IPS-15b (cell line): ENCODE measurements at regions not wholly inside any gene's neighbourhood (a gene's known extent, or its start where the extent isn't known, plus 50 kb on each side); places are given as distances from the start of the nearest gene placed in this dataset.
"Not testable (repeated sequence)": the region's sequence is repeated elsewhere in the genome, so short reads cannot be mapped to it uniquely, and the experiment has no call there.

ENCODE experiments used
- H3K27me3 ChIP-seq: one replicate; pipeline ENCODE4 v1.6.1; 2013; ENCODE audit warnings: low read length; ENCODE audit not compliant: control insufficient read depth, insufficient read depth
- H3K36me3 ChIP-seq: one replicate; pipeline ENCODE4 v1.6.1; 2013; ENCODE audit warnings: low read length; ENCODE audit not compliant: control insufficient read depth, insufficient read depth
- H3K4me1 ChIP-seq: one replicate; pipeline ENCODE4 v1.6.1; 2013; ENCODE audit warnings: mild to moderate bottlenecking, low read length; ENCODE audit not compliant: control insufficient read depth, insufficient read depth
- H3K4me3 ChIP-seq: one replicate; pipeline ENCODE4 v1.5.1; 2013; ENCODE audit warnings: low read depth, low read length
- H3K9ac ChIP-seq: one replicate; pipeline ENCODE4 v1.6.1; 2013; ENCODE audit warnings: low read depth, mild to moderate bottlenecking, low read length
- H3K9me3 ChIP-seq: one replicate; pipeline ENCODE4 v1.6.1; 2013; ENCODE audit warnings: mild to moderate bottlenecking, low read length; ENCODE audit not compliant: control insufficient read depth, insufficient read depth

- Histone ChIP-seq H3K4me3 (no peak overlapping the region), H3K9me3 (no peaks in the 10 kb centered on the region), H3K36me3 (no peaks in the 10 kb centered on the region), H3K27me3 (no peaks in the 10 kb centered on the region), H3K9ac (no peak overlapping the region), H3K4me1 (no peaks in the 10 kb centered on the region)
Measured at GRCh38 chr2:138382672-138383071, 118.9 kb upstream of the SPOPL start.

GRCh38 chr2:138386191-138386590 lies 115.4 kb upstream of the SPOPL start:
- H3K4me1 ChIP-seq, H3K4me3 ChIP-seq, H3K36me3 ChIP-seq, H3K9me3 ChIP-seq, H3K9ac ChIP-seq, H3K27me3 ChIP-seq: not testable (repeated sequence)

GRCh38 chr2:138389063-138389462 lies 112.5 kb upstream of the SPOPL start:
- Histone ChIP-seq H3K9ac (no peak overlapping the region), H3K9me3 (no peaks in the 10 kb centered on the region), H3K4me1 (no peaks in the 10 kb centered on the region), H3K36me3 (no peaks in the 10 kb centered on the region), H3K4me3 (no peak overlapping the region), H3K27me3 (no peaks in the 10 kb centered on the region)

- H3K27me3 ChIP-seq = no peaks in the 10 kb centered on the region
- H3K36me3 ChIP-seq = no peaks in the 10 kb centered on the region
- H3K9ac ChIP-seq = no peak overlapping the region
- no peaks in the 10 kb centered on the region for H3K4me1 ChIP-seq
- no peak overlapping the region for H3K4me3 ChIP-seq
- no peaks in the 10 kb centered on the region for H3K9me3 ChIP-seq
Measured at GRCh38 chr2:138390316-138390945, 111.1 kb upstream of the SPOPL start.

GRCh38 chr2:138391946-138392345 lies 109.6 kb upstream of the SPOPL start:
- no peaks in the 10 kb centered on the region for H3K36me3 ChIP-seq

GRCh38 chr2:138395565-138396306 lies 105.8 kb upstream of the SPOPL start:
- Histone ChIP-seq H3K4me1 (no peaks in the 10 kb centered on the region), H3K36me3 (no peaks in the 10 kb centered on the region), H3K4me3 (no peak overlapping the region), H3K27me3 (no peaks in the 10 kb centered on the region), H3K9ac (no peak overlapping the region), H3K9me3 (no peaks in the 10 kb centered on the region)

More at GRCh38 chr2:138391946-138392345, 109.6 kb upstream of the SPOPL start:
- Histone ChIP-seq H3K27me3 (no peaks in the 10 kb centered on the region), H3K4me1 (no peaks in the 10 kb centered on the region), H3K9me3 (no peaks in the 10 kb centered on the region), H3K9ac (no peak overlapping the region), H3K4me3 (no peak overlapping the region)

- H3K4me3 ChIP-seq = no peak overlapping the region
- H3K9ac ChIP-seq = no peak overlapping the region
Measured at GRCh38 chr2:138396843-138397242, 104.7 kb upstream of the SPOPL start.

GRCh38 chr2:138403431-138403927 lies 98.1 kb upstream of the SPOPL start:
- Histone ChIP-seq H3K9me3 (no peaks in the 10 kb centered on the region), H3K4me1 (no peaks in the 10 kb centered on the region), H3K9ac (no peak overlapping the region), H3K27me3 (no peaks in the 10 kb centered on the region), H3K36me3 (no peaks in the 10 kb centered on the region), H3K4me3 (no peak overlapping the region)

More at GRCh38 chr2:138396843-138397242, 104.7 kb upstream of the SPOPL start:
- no peaks in the 10 kb centered on the region for H3K9me3 ChIP-seq
- no peaks in the 10 kb centered on the region for H3K4me1 ChIP-seq
- H3K27me3 ChIP-seq = no peaks in the 10 kb centered on the region
- no peaks in the 10 kb centered on the region for H3K36me3 ChIP-seq

GRCh38 chr2:138414014-138414413 lies 87.6 kb upstream of the SPOPL start:
- H3K36me3 ChIP-seq = no peaks in the 10 kb centered on the region
- no peak overlapping the region for H3K4me3 ChIP-seq
- no peaks in the 10 kb centered on the region for H3K4me1 ChIP-seq
- H3K9ac ChIP-seq = no peak overlapping the region
- H3K9me3 ChIP-seq = no peaks in the 10 kb centered on the region
- H3K27me3 ChIP-seq = no peaks in the 10 kb centered on the region

GRCh38 chr2:138415985-138416384 lies 85.6 kb upstream of the SPOPL start:
- H3K36me3 ChIP-seq = no peaks in the 10 kb centered on the region

GRCh38 chr2:138418453-138418852 lies 83.1 kb upstream of the SPOPL start:
- no peak overlapping the region for H3K4me3 ChIP-seq
- H3K9me3 ChIP-seq = no peaks in the 10 kb centered on the region
- no peak overlapping the region for H3K9ac ChIP-seq
- H3K4me1 ChIP-seq = no peaks in the 10 kb centered on the region
- H3K36me3 ChIP-seq = no peaks in the 10 kb centered on the region
- no peaks in the 10 kb centered on the region for H3K27me3 ChIP-seq

More at GRCh38 chr2:138415985-138416384, 85.6 kb upstream of the SPOPL start:
- no peaks in the 10 kb centered on the region for H3K4me1 ChIP-seq
- H3K27me3 ChIP-seq = no peaks in the 10 kb centered on the region
- H3K9ac ChIP-seq = no peak overlapping the region
- no peaks in the 10 kb centered on the region for H3K9me3 ChIP-seq
- no peak overlapping the region for H3K4me3 ChIP-seq
